K562 (cell line): ENCODE measurements at regions not wholly inside any gene's neighbourhood (a gene's known extent, or its start where the extent isn't known, plus 50 kb on each side); places are given as distances from the start of the nearest gene placed in this dataset.
A peak's percentile ranks its signal among the peaks of the same experiment; 100 is the strongest.

ENCODE experiments used
- BCOR ChIP-seq: fragments of 450-650 bp; IDR thresholded peaks from 2 replicates; pipeline ENCODE4 v1.6.1; 2016
- C11orf30 ChIP-seq: fragments of 450-650 bp; IDR thresholded peaks from 2 replicates; pipeline ENCODE4 v1.6.1; 2016; ENCODE audit warnings: low read depth, mild to moderate bottlenecking
- CREB5 ChIP-seq: fragments of 250-450 bp; sonication (Bioruptor Pico); IDR thresholded peaks from 2 replicates; pipeline ENCODE4 v1.5.0; 2020; ENCODE audit warnings: mild to moderate bottlenecking
- HINFP ChIP-seq: fragments of 450-650 bp; conservative IDR thresholded peaks from 2 replicates; pipeline ENCODE4 v1.6.1; 2016; ENCODE audit warnings: missing genetic modification characterization, low read depth, mild to moderate bottlenecking, control low read depth, missing compliant biosample characterization
- MAFG ChIP-seq: fragments of 450-650 bp; conservative IDR thresholded peaks from 2 replicates; pipeline ENCODE4 v1.6.1; 2016; ENCODE audit warnings: missing genetic modification characterization, missing compliant biosample characterization
- MEF2D ChIP-seq: conservative IDR thresholded peaks from 2 replicates; pipeline ENCODE4 v1.6.1; 2016; ENCODE audit warnings: low read depth, missing genetic modification characterization, missing compliant biosample characterization
- MTA2 ChIP-seq: fragments of 450-650 bp; IDR thresholded peaks from 2 replicates; pipeline ENCODE4 v1.6.1; 2016; ENCODE audit warnings: low read depth
- RB1 ChIP-seq: fragments of 450-650 bp; IDR thresholded peaks from 2 replicates; pipeline ENCODE4 v1.6.1; 2017; ENCODE audit warnings: low read depth, mild to moderate bottlenecking
- RNF219 ChIP-seq: fragments of 250-450 bp; sonication (Bioruptor Pico); IDR thresholded peaks from 2 replicates; pipeline ENCODE4 v1.5.0; 2022; ENCODE audit warnings: mild to moderate bottlenecking
- SREBF2 ChIP-seq: sonication (generic); formaldehyde crosslinking; IDR thresholded peaks from 2 replicates; pipeline ENCODE4 v1.4.0; 2020; ENCODE audit warnings: mild to moderate bottlenecking, missing genetic modification reagents
- TAF9B ChIP-seq: fragments of 450-650 bp; IDR thresholded peaks from 2 replicates; pipeline ENCODE4 v1.6.1; 2018; ENCODE audit warnings: mild to moderate bottlenecking; ENCODE audit not compliant: partially characterized antibody
- TCF3 ChIP-seq: sonication (generic); formaldehyde crosslinking; IDR thresholded peaks from 2 replicates; pipeline ENCODE4 v1.4.0; 2020; ENCODE audit warnings: mild to moderate bottlenecking, missing genetic modification reagents
- TEAD1 ChIP-seq, 2 experiments: fragments of 450-650 bp in 1 of 2; sonication (generic) in 1 of 2; formaldehyde crosslinking; IDR thresholded peaks; 2 replicates each; pipeline versions ENCODE4 v1.4.0 to v1.8.0; 2020 to 2022; ENCODE audit warnings: mild to moderate bottlenecking in 2 of 2, missing genetic modification reagents in 1 of 2
- TSHZ1 ChIP-seq: fragments of 250-450 bp; sonication (Bioruptor Pico); IDR thresholded peaks from 2 replicates; pipeline ENCODE4 v1.4.0; 2020; ENCODE audit warnings: mild to moderate bottlenecking, moderate library complexity
- ZBTB17 ChIP-seq: fragments of 450-650 bp; formaldehyde crosslinking; IDR thresholded peaks from 2 replicates; pipeline ENCODE4 v1.4.0; 2020; ENCODE audit warnings: mild to moderate bottlenecking
- ZNF354B ChIP-seq: fragments of 250-450 bp; sonication (Bioruptor Pico); IDR thresholded peaks from 2 replicates; pipeline ENCODE4 v1.4.0; 2020

GRCh38 chr16:79970551-79971236 lies 370.2 kb upstream of the MAF start (continued):
- TF ChIP-seq TSHZ1 (CRISPR knock-in tag) (no peak), TCF3 (CRISPR knock-in tag) (peak; percentile 73), MTA2 (peak; percentile 68), MAFG (peak; percentile 100), MEF2D (peak; percentile 86; the same call in 1 of the 2 replicates), ZNF354B (CRISPR knock-in tag) (no peak), RNF219 (0 out of 2 replicates have a peak, but pooled peaks have one; percentile 22), CREB5 (CRISPR knock-in tag) (no peak), ZBTB17 (0 out of 2 replicates have a peak, but pooled peaks have one; percentile 22), BCOR (peak; percentile 34), RB1 (0 out of 2 replicates have a peak, but pooled peaks have one; percentile 6), TAF9B (peak; percentile 72), SREBF2 (CRISPR knock-in tag) (no peak), C11orf30 (peak; percentile 100), TEAD1 (CRISPR knock-in tag; IDR thresholded peaks at IDR 0.05) (peak; percentile 25 to 72; a peak in 2 of 4 replicates), HINFP (tag) (peak; percentile 38; the same call in 1 of the 2 replicates)
